CD14-positive monocyte (primary cell): ENCODE measurements at regions not wholly inside any gene's neighbourhood (a gene's known extent, or its start where the extent isn't known, plus 50 kb on each side); places are given as distances from the start of the nearest gene placed in this dataset.

Experiments used
- DNase-seq, 3 donors: peaks; one replicate each; pipeline ENCODE4 v3.0.0-alpha.2; 2011 to 2022
- H2AFZ ChIP-seq: 2 replicates; pipeline ENCODE4 v1.6.0; 2012; ENCODE audit warnings: mild to moderate bottlenecking, low read depth, low read length, inconsistent platforms; ENCODE audit not compliant: insufficient read depth, poor library complexity, severe bottlenecking
- H3K27ac ChIP-seq, 2 donors: 1 replicate in 1 of 2; 2 replicates in 1 of 2; pipeline ENCODE4 v1.5.1; 2012 to 2013; ENCODE audit warnings: low read length in 2 of 2, control low read depth in 1 of 2, inconsistent platforms in 1 of 2, low read depth in 1 of 2, mild to moderate bottlenecking in 1 of 2
- H3K27me3 ChIP-seq, 2 donors: one replicate each; pipeline versions ENCODE4 v1.6.0 to v1.6.1; 2011 to 2013; ENCODE audit warnings: low read length in 2 of 2; ENCODE audit not compliant: control insufficient read depth in 2 of 2, insufficient read depth in 2 of 2
- H3K36me3 ChIP-seq, 2 donors: replicated peaks in 1 of 2; 1 replicate in 1 of 2; 2 replicates in 1 of 2; pipeline versions ENCODE4 v1.5.1 to v1.6.1; 2012 to 2013; ENCODE audit warnings: low read length in 2 of 2, control low read depth in 1 of 2, inconsistent platforms in 1 of 2, mild to moderate bottlenecking in 1 of 2; ENCODE audit not compliant: insufficient read depth in 2 of 2, control insufficient read depth in 1 of 2
- H3K4me1 ChIP-seq, 2 donors: 1 replicate in 1 of 2; 2 replicates in 1 of 2; pipeline versions ENCODE4 v1.5.1 to v1.6.1; 2012 to 2013; ENCODE audit warnings: low read length in 2 of 2, control low read depth in 1 of 2, inconsistent platforms in 1 of 2, mild to moderate bottlenecking in 1 of 2, moderate library complexity in 1 of 2; ENCODE audit not compliant: insufficient read depth in 2 of 2, control insufficient read depth in 1 of 2
- H3K4me2 ChIP-seq: replicated peaks from 2 replicates; pipeline ENCODE3; 2012; ENCODE audit warnings: low read length, moderate library complexity, mild to moderate bottlenecking; ENCODE audit not compliant: poor library complexity, severe bottlenecking; ENCODE audit errors: extremely low read depth
- H3K4me3 ChIP-seq, 3 experiments: fragments of 200-600 bp in 1 of 3; sonication (generic) in 1 of 3; replicated peaks in 1 of 3; 1 replicate in 2 of 3; 2 replicates in 1 of 3; pipeline ENCODE4 v1.5.1; 2011 to 2013; ENCODE audit warnings: low read length in 3 of 3, mild to moderate bottlenecking in 3 of 3, control low read depth in 2 of 3, low read depth in 2 of 3, inconsistent platforms in 1 of 3, moderate library complexity in 1 of 3
- H3K79me2 ChIP-seq: 2 replicates; pipeline ENCODE4 v1.6.0; 2012; ENCODE audit warnings: mild to moderate bottlenecking, control low read depth, inconsistent platforms, low read length, moderate library complexity; ENCODE audit not compliant: insufficient read depth
- H3K9ac ChIP-seq: 2 replicates; pipeline ENCODE4 v1.6.0; 2017; ENCODE audit warnings: low read length, mild to moderate bottlenecking; ENCODE audit not compliant: insufficient read depth, poor library complexity, severe bottlenecking
- H3K9me3 ChIP-seq, 2 donors: replicated peaks in 1 of 2; 1 replicate in 1 of 2; 2 replicates in 1 of 2; pipeline versions ENCODE4 v1.5.1 to v1.6.1; 2012 to 2013; ENCODE audit warnings: low read length in 2 of 2, control low read depth in 1 of 2; ENCODE audit not compliant: control insufficient read depth in 1 of 2, insufficient read depth in 1 of 2
- H4K20me1 ChIP-seq: 2 replicates; pipeline ENCODE4 v1.6.0; 2012; ENCODE audit warnings: mild to moderate bottlenecking, low read length, control low read depth, moderate library complexity; ENCODE audit not compliant: insufficient read depth
- H3K27ac Mint-ChIP-seq, 7 donors: one replicate each; pipeline ENCODE4 v1.8.0; 2020; ENCODE audit warnings: mild to moderate bottlenecking in 7 of 7, mixed read lengths in 7 of 7, moderate library complexity in 6 of 7, inconsistent platforms in 2 of 7
- H3K27me3 Mint-ChIP-seq, 3 donors: one replicate each; pipeline ENCODE4 v1.8.0; 2021 to 2022; ENCODE audit warnings: low read depth in 3 of 3, mild to moderate bottlenecking in 3 of 3, mixed read lengths in 3 of 3, moderate library complexity in 3 of 3, inconsistent platforms in 1 of 3
- H3K36me3 Mint-ChIP-seq, 2 donors: one replicate each; pipeline ENCODE4 v1.8.0; 2020; ENCODE audit warnings: mixed read lengths in 2 of 2, inconsistent platforms in 1 of 2, mild to moderate bottlenecking in 1 of 2
- H3K4me1 Mint-ChIP-seq: one replicate; pipeline ENCODE4 v1.8.0; 2020; ENCODE audit warnings: mild to moderate bottlenecking, mixed read lengths
- H3K4me3 Mint-ChIP-seq, 2 donors: one replicate each; pipeline ENCODE4 v1.8.0; 2020; ENCODE audit warnings: mild to moderate bottlenecking in 2 of 2, mixed read lengths in 2 of 2, moderate library complexity in 1 of 2
- H3K9me3 Mint-ChIP-seq, 7 donors: one replicate each; pipeline ENCODE4 v1.8.0; 2020 to 2022; ENCODE audit warnings: mixed read lengths in 7 of 7, mild to moderate bottlenecking in 6 of 7, moderate library complexity in 6 of 7, inconsistent platforms in 2 of 7
- WGBS: methylation state at CpG from one replicate; pipeline ENCODE4 v1.1.5; 2013; ENCODE audit warnings: missing lambda C conversion rate; ENCODE audit not compliant: insufficient coverage; 5-methylcytosine and 5-hydroxymethylcytosine counted together
- intact Hi-C, 2 donors: fragments of 100-400 bp; cut with micrococcal nuclease; formaldehyde crosslinking; loops; one replicate each; pipeline versions ENCODE4 v1.15.0 to v1.15.1; 2023
- TF ChIP-seq, protein P1 (sequence below): fragments of 200-600 bp; IDR thresholded peaks from one replicate; pipeline ENCODE4 v1.8.0; 2022; ENCODE audit warnings: antibody characterized with exemption, mild to moderate bottlenecking

DNA sequence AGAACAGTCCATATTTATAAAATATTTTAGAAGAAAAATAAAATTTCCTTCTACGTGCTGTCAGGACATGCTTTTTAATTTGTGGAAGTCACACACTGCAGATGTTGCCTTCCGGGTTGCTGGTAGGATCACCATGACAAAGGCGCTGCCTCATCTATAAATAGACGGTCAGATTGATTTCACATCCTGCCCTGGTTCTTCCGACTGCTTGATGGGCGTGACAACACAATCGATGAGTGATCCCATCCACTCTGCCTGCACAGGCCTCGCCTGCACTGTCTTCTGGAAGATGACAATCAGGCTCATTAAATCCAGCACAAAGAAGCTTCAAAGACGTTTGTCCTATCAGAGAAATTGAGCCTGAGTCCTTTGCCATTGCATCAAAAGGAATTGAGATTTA is 318.9 kb upstream of the TRIB2 start:
- H3K4me1 Mint-ChIP-seq = peaks cover 8% of the 10 kb centered on the region
- peak; percentile 6 to 16 (median 16) for DNase-seq
- Histone ChIP-seq H2AFZ (no peak overlapping the region), H3K4me1 (peaks cover 5 to 10% of the 10 kb centered on the region in 2 donors), H3K9ac (no peak overlapping the region), H3K9me3 (peaks cover 0 to 5% of the 10 kb centered on the region in 2 donors), H3K4me3 (peak overlapping the region in 1 of 3 experiments; percentile 11), H3K4me2 (peak overlapping the region; percentile 35), H3K79me2 (no peaks in the 10 kb centered on the region), H3K36me3 (no peaks in the 10 kb centered on the region), H4K20me1 (no peaks in the 10 kb centered on the region), H3K27me3 (no peaks in the 10 kb centered on the region), H3K27ac (no peak overlapping the region)
- WGBS = 59% methylated on average over 9 of the region's 9 CpGs
- peaks cover 0 to 7% (median 3%) of the 10 kb centered on the region in 7 donors for H3K9me3 Mint-ChIP-seq
- peaks cover 0 to 8% (median 6%) of the 10 kb centered on the region in 3 donors for H3K27me3 Mint-ChIP-seq
- H3K27ac Mint-ChIP-seq = peak overlapping the region in 1 of 7 donors; percentile 7
- TF ChIP-seq, protein P1, sequence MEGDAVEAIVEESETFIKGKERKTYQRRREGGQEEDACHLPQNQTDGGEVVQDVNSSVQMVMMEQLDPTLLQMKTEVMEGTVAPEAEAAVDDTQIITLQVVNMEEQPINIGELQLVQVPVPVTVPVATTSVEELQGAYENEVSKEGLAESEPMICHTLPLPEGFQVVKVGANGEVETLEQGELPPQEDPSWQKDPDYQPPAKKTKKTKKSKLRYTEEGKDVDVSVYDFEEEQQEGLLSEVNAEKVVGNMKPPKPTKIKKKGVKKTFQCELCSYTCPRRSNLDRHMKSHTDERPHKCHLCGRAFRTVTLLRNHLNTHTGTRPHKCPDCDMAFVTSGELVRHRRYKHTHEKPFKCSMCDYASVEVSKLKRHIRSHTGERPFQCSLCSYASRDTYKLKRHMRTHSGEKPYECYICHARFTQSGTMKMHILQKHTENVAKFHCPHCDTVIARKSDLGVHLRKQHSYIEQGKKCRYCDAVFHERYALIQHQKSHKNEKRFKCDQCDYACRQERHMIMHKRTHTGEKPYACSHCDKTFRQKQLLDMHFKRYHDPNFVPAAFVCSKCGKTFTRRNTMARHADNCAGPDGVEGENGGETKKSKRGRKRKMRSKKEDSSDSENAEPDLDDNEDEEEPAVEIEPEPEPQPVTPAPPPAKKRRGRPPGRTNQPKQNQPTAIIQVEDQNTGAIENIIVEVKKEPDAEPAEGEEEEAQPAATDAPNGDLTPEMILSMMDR = no peak
- peak overlapping the region in 1 of 2 donors; percentile 85 for H3K4me3 Mint-ChIP-seq
- intact Hi-C loops = no loop called here
- no peaks in the 10 kb centered on the region for H3K36me3 Mint-ChIP-seq

DNA sequence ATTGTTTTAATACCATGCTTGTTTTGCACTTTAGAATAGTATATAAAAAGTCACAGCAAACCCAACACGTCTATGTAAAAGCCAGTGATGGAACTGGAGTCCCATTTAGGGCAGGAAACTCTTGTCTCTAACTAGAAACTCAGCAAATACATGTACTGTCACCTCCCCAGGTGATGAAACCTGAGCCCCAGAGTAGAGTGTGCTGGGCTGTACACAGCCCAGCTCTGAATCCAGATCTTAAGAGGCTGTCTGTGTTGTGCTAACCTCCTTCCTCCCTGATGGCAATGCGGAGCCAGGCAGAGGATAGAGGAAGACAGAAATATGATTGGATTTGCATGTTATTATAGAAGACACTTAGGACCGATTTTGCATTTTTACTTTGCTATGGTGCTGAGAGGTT is 317.5 kb upstream of the TRIB2 start:
- intact Hi-C loops = no loop called here
- no peaks in the 10 kb centered on the region for H3K27me3 ChIP-seq
- no peak overlapping the region for H3K4me3 ChIP-seq
- peaks cover 5 to 10% of the 10 kb centered on the region in 2 donors for H3K4me1 ChIP-seq
- H3K27ac Mint-ChIP-seq = no peak overlapping the region
- H3K36me3 ChIP-seq = no peaks in the 10 kb centered on the region
- no peaks in the 10 kb centered on the region for H3K36me3 Mint-ChIP-seq
- no peak overlapping the region for H3K4me2 ChIP-seq
- no peak overlapping the region for H2AFZ ChIP-seq
- H3K4me3 Mint-ChIP-seq = no peak overlapping the region
- H3K4me1 Mint-ChIP-seq = peaks cover 8% of the 10 kb centered on the region
- peaks cover 0 to 8% (median 6%) of the 10 kb centered on the region in 3 donors for H3K27me3 Mint-ChIP-seq
- H3K9me3 ChIP-seq = peaks cover 0 to 7% of the 10 kb centered on the region in 2 donors
- H3K79me2 ChIP-seq = no peaks in the 10 kb centered on the region
- H3K9me3 Mint-ChIP-seq = peaks cover 1 to 14% (median 6%) of the 10 kb centered on the region in 7 donors
- no peak overlapping the region for H3K27ac ChIP-seq
- DNase-seq = no peak
- no peaks in the 10 kb centered on the region for H4K20me1 ChIP-seq
- TF ChIP-seq, protein P1 = no peak
- H3K9ac ChIP-seq = no peak overlapping the region
- 100% methylated on average over 2 of the region's 3 CpGs for WGBS
